Spleen (tissue), 11 donors: ENCODE measurements at regions not wholly inside any gene's neighbourhood (a gene's known extent, or its start where the extent isn't known, plus 50 kb on each side); places are given as distances from the start of the nearest gene placed in this dataset.

Source experiments
- DNase-seq: peaks from one replicate; pipeline ENCODE4 v3.0.0-alpha.2; 2020
- H3K27ac ChIP-seq, 8 donors: fragments of 200-600 bp; sonication (generic) in 7 of 8; 1 replicate in 4 of 8; 2 replicates in 4 of 8; pipeline versions ENCODE4 v1.5.0 to v1.8.0; 2016 to 2021; ENCODE audit warnings: inconsistent platforms in 4 of 8, mild to moderate bottlenecking in 4 of 8, moderate library complexity in 1 of 8
- H3K27me3 ChIP-seq, 7 donors: fragments of 200-600 bp; sonication (generic) in 6 of 7; replicated peaks in 1 of 7; 1 replicate in 4 of 7; 2 replicates in 3 of 7; pipeline versions ENCODE4 v1.5.0 to v1.8.0; 2016 to 2021; ENCODE audit warnings: inconsistent platforms in 3 of 7, mild to moderate bottlenecking in 1 of 7
- H3K36me3 ChIP-seq, 6 donors: fragments of 200-600 bp; sonication (generic) in 5 of 6; 1 replicate in 4 of 6; 2 replicates in 2 of 6; pipeline versions ENCODE4 v1.5.0 to v1.8.0; 2016 to 2021; ENCODE audit warnings: inconsistent platforms in 2 of 6
- H3K4me1 ChIP-seq, 6 donors: fragments of 200-600 bp; sonication (generic) in 5 of 6; 1 replicate in 3 of 6; 2 replicates in 3 of 6; pipeline versions ENCODE4 v1.5.0 to v1.8.0; 2016 to 2021; ENCODE audit warnings: inconsistent platforms in 3 of 6
- H3K4me3 ChIP-seq, 8 donors: fragments of 200-600 bp; sonication (generic) in 7 of 8; 1 replicate in 4 of 8; 2 replicates in 4 of 8; pipeline versions ENCODE4 v1.5.0 to v1.8.0; 2016 to 2021; ENCODE audit warnings: inconsistent platforms in 4 of 8, mild to moderate bottlenecking in 4 of 8, moderate library complexity in 2 of 8
- H3K9me3 ChIP-seq, 8 donors: fragments of 200-600 bp; sonication (generic) in 7 of 8; 1 replicate in 4 of 8; 2 replicates in 4 of 8; pipeline versions ENCODE4 v1.5.0 to v1.8.0; 2016 to 2021; ENCODE audit warnings: inconsistent platforms in 4 of 8
- CTCF ChIP-seq, 11 experiments: fragments of 200-600 bp in 7 of 11; fragments of 450-650 bp in 4 of 11; sonication (generic) in 4 of 11; IDR thresholded peaks in 8 of 11; conservative IDR thresholded peaks in 3 of 11; 1 replicate in 7 of 11; 2 replicates in 4 of 11; pipeline versions ENCODE4 v1.4.0 to v1.8.0; 2016 to 2021; ENCODE audit warnings: antibody characterized with exemption in 11 of 11, inconsistent platforms in 4 of 11, mild to moderate bottlenecking in 1 of 11
- POLR2A ChIP-seq, 3 donors: fragments of 450-650 bp; IDR thresholded peaks; one replicate each; pipeline ENCODE4 v1.5.1; 2017; ENCODE audit warnings: antibody characterized with exemption in 3 of 3, mild to moderate bottlenecking in 1 of 3
- POLR2AphosphoS5 ChIP-seq, 3 donors: sonication (generic); formaldehyde crosslinking; IDR thresholded peaks; one replicate each; pipeline ENCODE4 v1.5.1; 2017; ENCODE audit warnings: antibody characterized with exemption in 3 of 3
- WGBS, 5 donors: extraction: QIAGEN DNeasy Blood & Tissue Kit in 3 of 5; methylation state at CpG; one replicate each; pipeline versions ENCODE4 v1.1.5 to v1.1.7; 2013 to 2018; 5-methylcytosine and 5-hydroxymethylcytosine counted together
- intact Hi-C: fragments of 100-400 bp; cut with DNase I; formaldehyde crosslinking; loops from one replicate; pipeline ENCODE4 v1.15.0; 2023; ENCODE audit warnings: low total_unique reads
- donor health status: healthy with polysubstance abuse.
- donor health status: DM: no; HTN: no; CAD: no; lungs with moderate emphysema.
- donor health status: DM: no; HTN: no; CAD: no.
- donor health status: Bipolar disorder and iron deficiency.
- donor health status: healthy.
- donor health status: DM: no; HTN: no; CAD: no.
- donor health status: DM: yes; HTN: yes; CAD: no.

- no peaks in the 10 kb centered on the region for H3K4me1 ChIP-seq
- H3K4me3 ChIP-seq, result no peak overlapping the region
- no peak for DNase-seq
- TF ChIP-seq POLR2AphosphoS5 (IDR thresholded peaks at IDR 0.05) (no peak), POLR2A (IDR thresholded peaks at IDR 0.05) (no peak), CTCF (IDR thresholded peaks at IDR 0.05 in 8 of 11, conservative IDR thresholded peaks at IDR 0.05 in 3 of 11) (no peak)
- intact Hi-C loops, result no loop called here
- no peaks in the 10 kb centered on the region for H3K36me3 ChIP-seq
- no peaks in the 10 kb centered on the region for H3K9me3 ChIP-seq
- H3K27me3 ChIP-seq, result no peaks in the 10 kb centered on the region
- peak overlapping the region in 3 of 8 donors; percentile 6 to 26 (median 17) for H3K27ac ChIP-seq
- WGBS, 5 donors, result 46 to 76% (median 58%) methylated on average over 1 of the region's 1 CpG
These were observed 78.4 kb upstream of the EFEMP1 start for GRCh38 chr2:56001947-56002346.

GRCh38 chr2:56008661-56009431, 85.3 kb upstream of the EFEMP1 start:
- TF ChIP-seq POLR2A (IDR thresholded peaks at IDR 0.05), result no peak
- TF ChIP-seq POLR2AphosphoS5 (IDR thresholded peaks at IDR 0.05), result no peak
- no peak for TF ChIP-seq CTCF (IDR thresholded peaks at IDR 0.05 in 8 of 11, conservative IDR thresholded peaks at IDR 0.05 in 3 of 11)
- no peaks in the 10 kb centered on the region for H3K9me3 ChIP-seq
- no peak overlapping the region for H3K4me3 ChIP-seq
- H3K36me3 ChIP-seq, result no peaks in the 10 kb centered on the region
- no peak overlapping the region for H3K27ac ChIP-seq
- peaks cover 0 to 9% (median 0%) of the 10 kb centered on the region in 7 donors for H3K27me3 ChIP-seq
- no peak for DNase-seq
- 31 to 36% (median 35%) methylated on average over 8 of the region's 8 CpGs for WGBS, 5 donors
- H3K4me1 ChIP-seq, result peaks cover 0 to 11% (median 6%) of the 10 kb centered on the region in 6 donors
- intact Hi-C loops, result loop anchor here (5.0 kb wide), 1 partner anchor 292 kb away; no protein-coding TSS in a partner anchor

GRCh38 chr2:56009758-56010458, 86.3 kb upstream of the EFEMP1 start:
- Histone ChIP-seq H3K27ac (no peak overlapping the region), H3K4me1 (peaks cover 0 to 11% (median 6%) of the 10 kb centered on the region in 6 donors), H3K27me3 (peaks cover 0 to 9% (median 0%) of the 10 kb centered on the region in 7 donors), H3K9me3 (no peaks in the 10 kb centered on the region), H3K4me3 (no peak overlapping the region), H3K36me3 (no peaks in the 10 kb centered on the region)
- TF ChIP-seq CTCF (IDR thresholded peaks at IDR 0.05 in 8 of 11, conservative IDR thresholded peaks at IDR 0.05 in 3 of 11), result peak in 10 of 11 experiments; percentile 11 to 64 (median 45)
- TF ChIP-seq POLR2AphosphoS5 (IDR thresholded peaks at IDR 0.05), result no peak
- WGBS, 5 donors, result 36 to 42% (median 39%) methylated on average over 3 of the region's 3 CpGs
- no peak for DNase-seq
- intact Hi-C loops, result loop anchor here (5.0 kb wide), 1 partner anchor 293 kb away; no protein-coding TSS in a partner anchor

GRCh38 chr2:56011624-56012023, 88.0 kb upstream of the EFEMP1 start:
- Histone ChIP-seq H3K9me3 (no peaks in the 10 kb centered on the region), H3K27ac (no peak overlapping the region), H3K36me3 (no peaks in the 10 kb centered on the region), H3K27me3 (peaks cover 0 to 9% (median 0%) of the 10 kb centered on the region in 7 donors), H3K4me1 (peaks cover 0 to 11% (median 8%) of the 10 kb centered on the region in 6 donors), H3K4me3 (no peak overlapping the region)
- intact Hi-C loops, result no loop called here
- no peak for DNase-seq
- TF ChIP-seq POLR2AphosphoS5 (IDR thresholded peaks at IDR 0.05) (no peak), CTCF (IDR thresholded peaks at IDR 0.05 in 8 of 11, conservative IDR thresholded peaks at IDR 0.05 in 3 of 11) (no peak), POLR2A (IDR thresholded peaks at IDR 0.05) (no peak)
- WGBS, 5 donors, result 77 to 88% (median 86%) methylated on average over 4 of the region's 4 CpGs
